GM21825 (cell line): ENCODE measurements at regions not wholly inside any gene's neighbourhood (a gene's known extent, or its start where the extent isn't known, plus 50 kb on each side); places are given as distances from the start of the nearest gene placed in this dataset.
"Not testable (repeated sequence)": the region's sequence is repeated elsewhere in the genome, so short reads cannot be mapped to it uniquely, and the experiment has no call there.

Source experiments
- ATAC-seq: cut with Tn5 transposase; IDR thresholded peaks from one replicate; pipeline ENCODE4 v1.9.1; 2021; ENCODE audit warnings: mild to moderate bottlenecking, moderate library complexity; ENCODE audit not compliant: unreplicated experiment

- no peak for ATAC-seq
Measured at GRCh38 chr13:82467626-82468025, 1414.6 kb downstream of the SLITRK1 start.

GRCh38 chr13:82459575-82459974, 1422.7 kb downstream of the SLITRK1 start:
- ATAC-seq, result not testable (repeated sequence)

- no peak for ATAC-seq
Measured at GRCh38 chr13:82458169-82458568, 1424.1 kb downstream of the SLITRK1 start.

- ATAC-seq, result not testable (repeated sequence)
Measured at GRCh38 chr13:82457548-82457947, 1424.7 kb downstream of the SLITRK1 start.

GRCh38 chr13:82447416-82448077, 1434.7 kb downstream of the SLITRK1 start:
- ATAC-seq, result no peak

- ATAC-seq, result no peak
Measured at GRCh38 chr13:82439159-82439904, 1442.9 kb downstream of the SLITRK1 start.

GRCh38 chr13:82438320-82438719, 1444.0 kb downstream of the SLITRK1 start:
- ATAC-seq, result no peak

GRCh38 chr13:82436099-82436585, 1446.1 kb downstream of the SLITRK1 start:
- no peak for ATAC-seq

GRCh38 chr13:82432949-82433348, 1449.3 kb downstream of the SLITRK1 start:
- no peak for ATAC-seq

GRCh38 chr13:82412749-82413148, 1469.5 kb downstream of the SLITRK1 start:
- ATAC-seq, result no peak

- no peak for ATAC-seq
Measured at GRCh38 chr13:82407321-82407720, 1475.0 kb downstream of the SLITRK1 start.

- ATAC-seq, result no peak
Measured at GRCh38 chr13:82374719-82375118, 1507.6 kb downstream of the SLITRK1 start.

- no peak for ATAC-seq
Measured at GRCh38 chr13:82370316-82370715, 1512.0 kb downstream of the SLITRK1 start.

GRCh38 chr13:82364525-82364924, 1517.7 kb downstream of the SLITRK1 start:
- no peak for ATAC-seq

- no peak for ATAC-seq
Measured at GRCh38 chr13:82358284-82358683, 1524.0 kb downstream of the SLITRK1 start.

GRCh38 chr13:82356667-82357410, 1525.4 kb downstream of the SLITRK1 start:
- ATAC-seq, result no peak

GRCh38 chr13:82344867-82345266, 1537.4 kb downstream of the SLITRK1 start:
- no peak for ATAC-seq

- no peak for ATAC-seq
Measured at GRCh38 chr13:82341116-82341515, 1541.2 kb downstream of the SLITRK1 start.

- ATAC-seq, result no peak
Measured at GRCh38 chr13:82330499-82330898, 1551.8 kb downstream of the SLITRK1 start.

GRCh38 chr13:82323101-82323500, 1559.2 kb downstream of the SLITRK1 start:
- ATAC-seq, result no peak

GRCh38 chr13:82305588-82305987, 1576.7 kb downstream of the SLITRK1 start:
- ATAC-seq, result no peak

GRCh38 chr13:82298106-82298505, 1584.2 kb downstream of the SLITRK1 start:
- no peak for ATAC-seq
